ENCODE measurements at regions not wholly inside any gene's neighbourhood (a gene's known extent, or its start where the extent isn't known, plus 50 kb on each side); places are given as distances from the start of the nearest gene placed in this dataset.

DNA sequence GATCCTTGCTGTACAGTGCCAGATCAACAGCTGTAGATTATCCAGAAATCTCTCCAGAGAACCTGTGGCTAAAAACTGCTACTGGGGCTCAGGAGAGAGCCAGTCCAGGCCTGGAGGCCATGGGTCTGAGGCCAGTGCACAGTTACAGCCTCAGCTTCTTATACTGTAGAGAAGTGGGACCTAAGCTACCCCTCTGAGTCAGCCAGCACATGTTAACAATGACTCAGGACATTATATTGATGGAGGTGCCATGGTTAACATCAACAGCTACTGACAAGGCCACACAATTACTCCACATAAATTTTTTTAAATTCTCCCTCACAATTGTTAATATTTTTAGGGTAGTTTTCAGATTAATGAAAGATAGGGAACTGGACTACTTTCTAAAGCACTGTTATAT, 138.5 kb downstream of the RBM26 start:
- DNase-seq (ENCODE audit: low read depth in 2 of 2), result no peak

DNA sequence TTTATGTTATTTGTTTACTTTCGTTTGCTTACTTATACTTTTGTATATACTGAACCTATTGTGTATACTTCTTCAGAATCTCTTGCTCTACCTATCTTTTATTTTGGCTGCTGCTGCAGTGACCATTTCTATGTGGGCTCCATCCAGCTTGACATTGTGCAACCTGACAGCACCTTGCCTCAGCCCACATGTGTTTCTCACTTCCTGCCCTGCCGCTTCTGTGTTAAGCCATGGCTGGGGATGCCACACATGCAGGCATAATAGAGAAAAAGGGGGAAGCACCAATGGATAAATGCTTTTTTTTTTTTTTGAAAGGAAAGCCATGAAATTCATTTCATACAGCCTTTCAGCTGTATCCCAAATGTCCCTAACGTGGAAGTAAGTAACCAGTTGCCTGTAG, 147.6 kb downstream of the RBM26 start:
- no peak for DNase-seq (ENCODE audit: low read depth in 2 of 2)

GRCh38 chr13:79246578-79246949, 159.5 kb downstream of the RBM26 start:
- DNase-seq (ENCODE audit: low read depth in 2 of 2), result no peak

DNA sequence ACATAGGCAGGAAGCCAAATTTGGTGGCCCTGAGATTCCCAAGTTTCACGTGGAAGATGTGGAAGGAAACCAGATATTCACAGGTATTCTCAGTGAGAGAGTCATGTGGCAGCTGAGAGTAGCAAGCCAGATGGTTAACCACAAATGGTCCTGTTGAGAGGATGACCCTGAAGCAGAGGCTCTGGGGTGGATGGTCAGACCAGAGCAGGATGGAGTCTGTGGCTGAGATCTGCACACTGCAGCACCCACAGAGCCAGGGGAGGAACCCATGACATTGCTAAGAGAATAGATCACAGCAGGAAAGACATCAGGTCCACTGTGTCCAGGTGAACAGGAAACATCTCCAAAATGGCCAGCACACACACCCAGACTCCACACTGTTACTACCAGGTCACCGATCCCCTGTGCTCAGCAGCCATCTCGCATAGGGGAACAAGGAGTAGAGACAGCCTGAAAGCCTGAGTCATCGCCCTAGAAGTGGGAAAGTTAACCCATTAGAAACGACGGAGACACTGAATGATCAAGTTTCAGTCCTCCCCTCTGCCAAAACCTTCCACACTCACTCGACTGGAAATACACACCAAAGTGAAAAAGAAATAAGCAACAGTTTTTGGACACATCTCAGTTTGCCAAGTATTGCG, 160.0 kb downstream of the RBM26 start:
- DNase-seq (ENCODE audit: low read depth in 2 of 2), result no peak

GRCh38 chr13:79241697-79242096, 164.4 kb downstream of the RBM26 start:
- no peak for DNase-seq (ENCODE audit: low read depth in 2 of 2)

- no peak for DNase-seq (ENCODE audit: low read depth in 2 of 2)
Observed at GRCh38 chr13:79237981-79238380, 168.1 kb downstream of the RBM26 start.

DNA sequence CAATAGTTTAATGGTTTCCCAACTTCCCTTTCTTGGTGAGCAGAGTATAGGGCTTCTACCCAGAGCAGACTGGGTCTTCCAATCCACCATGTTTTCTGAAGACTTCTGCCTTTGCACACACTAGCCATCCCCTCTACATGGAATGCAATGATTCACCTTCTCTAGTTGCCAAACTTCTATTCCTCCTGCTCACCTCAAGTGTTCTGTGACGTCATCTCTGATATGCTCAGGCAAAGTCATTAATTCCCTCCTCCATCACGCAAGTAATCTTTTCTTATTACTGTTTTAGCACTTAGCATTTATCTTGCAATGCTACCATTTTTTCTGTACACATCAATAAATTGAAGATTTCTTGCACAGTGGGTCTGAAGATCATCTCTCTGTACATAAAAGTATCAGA, 174.2 kb downstream of the RBM26 start:
- DNase-seq (ENCODE audit: low read depth in 2 of 2), result no peak

DNA sequence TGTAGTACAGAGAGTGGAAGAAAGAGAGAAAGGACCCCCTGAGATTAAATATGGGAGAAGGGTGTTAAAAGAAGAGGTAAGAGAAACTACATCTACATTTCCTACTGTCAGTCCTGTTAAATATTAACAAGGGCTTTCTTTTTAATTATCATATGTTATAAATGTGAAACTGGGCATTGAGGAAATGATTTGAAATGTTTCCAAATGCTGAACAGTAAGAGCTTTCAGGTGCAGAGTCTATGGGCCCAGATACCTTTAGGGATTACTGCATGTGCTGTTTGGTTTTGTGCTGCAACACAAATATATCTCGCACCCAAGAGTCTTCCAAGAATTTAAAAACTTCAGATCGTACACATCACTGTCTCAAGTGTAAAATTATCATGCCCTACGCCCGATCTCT, 176.3 kb downstream of the RBM26 start:
- no peak for DNase-seq (ENCODE audit: low read depth in 2 of 2)

GRCh38 chr13:79228972-79229371, 177.1 kb downstream of the RBM26 start:
- no peak for DNase-seq (ENCODE audit: low read depth in 2 of 2)

DNA sequence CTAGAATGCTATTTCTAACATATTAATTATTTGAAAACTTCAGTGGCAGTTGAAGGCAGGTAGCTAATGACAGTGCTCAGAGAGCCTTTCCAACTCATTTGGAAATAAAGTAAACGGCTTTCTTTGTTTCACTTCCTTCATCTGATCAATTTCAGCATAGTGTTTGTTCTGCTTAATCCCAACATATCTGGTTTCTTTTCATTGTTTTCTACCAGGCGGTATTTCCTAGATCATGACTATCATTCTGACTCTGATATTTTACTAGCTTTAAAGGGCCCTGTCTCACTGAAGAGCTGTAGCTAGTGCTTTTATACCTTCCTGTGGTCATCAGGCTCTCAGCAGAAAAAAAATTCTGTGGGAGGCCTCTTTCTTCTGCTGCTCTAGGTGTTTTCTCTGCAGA, 178.6 kb downstream of the RBM26 start:
- no peak for DNase-seq (ENCODE audit: low read depth in 2 of 2)

GRCh38 chr13:79226938-79227337, 179.1 kb downstream of the RBM26 start:
- no peak for DNase-seq (ENCODE audit: low read depth in 2 of 2)

DNA sequence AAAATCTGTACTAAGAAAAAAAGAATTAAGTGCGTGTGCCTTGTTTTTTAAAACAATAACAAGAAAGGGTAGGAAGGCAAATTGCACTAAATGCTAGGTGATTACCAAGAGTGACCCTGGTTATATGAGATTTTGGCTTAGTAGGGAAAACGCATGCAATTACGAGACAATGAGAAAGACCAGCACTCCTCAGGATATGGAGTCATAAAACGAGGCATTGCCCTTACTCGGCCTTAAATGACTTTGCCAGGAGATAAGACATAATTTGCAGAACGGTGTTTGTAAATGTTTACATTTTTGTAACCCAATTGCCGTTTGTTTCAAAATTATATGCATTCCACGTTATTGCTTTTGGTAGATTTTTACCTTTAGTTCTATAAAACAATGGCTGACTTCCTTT, 179.8 kb downstream of the RBM26 start:
- DNase-seq (ENCODE audit: low read depth in 2 of 2), result no peak

GRCh38 chr13:79225487-79226232, 180.4 kb downstream of the RBM26 start:
- no peak for DNase-seq (ENCODE audit: low read depth in 2 of 2)

GRCh38 chr13:79222427-79223205, 183.4 kb downstream of the RBM26 start:
- no peak for DNase-seq (ENCODE audit: low read depth in 2 of 2)

DNA sequence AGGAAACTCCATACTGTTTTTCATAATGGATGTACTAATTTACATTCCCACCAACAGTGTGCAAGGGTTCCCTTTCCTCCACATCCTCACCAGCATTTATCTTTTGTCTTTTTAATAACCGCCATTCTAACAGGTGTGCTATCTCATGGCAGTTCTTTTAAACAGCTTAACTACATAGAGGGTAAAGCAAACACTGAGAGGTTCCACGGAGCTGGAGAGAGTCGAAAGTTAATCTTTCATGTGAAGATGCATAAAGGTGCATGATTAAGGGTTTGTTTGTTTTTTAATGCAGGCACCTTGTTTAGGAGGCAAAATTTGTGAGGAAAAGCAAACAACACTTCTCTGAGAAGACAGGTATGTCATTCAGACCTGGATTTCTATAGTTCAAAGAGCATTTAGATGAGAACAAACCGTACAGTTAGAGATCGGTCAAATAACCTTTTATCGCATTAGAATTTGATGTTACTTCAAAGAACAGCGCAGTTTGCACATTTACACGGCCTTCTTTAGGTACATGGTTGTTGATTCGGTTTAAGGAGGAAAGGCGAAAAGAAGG, 193.9 kb downstream of the RBM26 start:
- no peak for DNase-seq (ENCODE audit: low read depth in 2 of 2)

- no peak for DNase-seq (ENCODE audit: low read depth in 2 of 2)
Observed at GRCh38 chr13:79211377-79211776, 194.7 kb downstream of the RBM26 start.

DNA sequence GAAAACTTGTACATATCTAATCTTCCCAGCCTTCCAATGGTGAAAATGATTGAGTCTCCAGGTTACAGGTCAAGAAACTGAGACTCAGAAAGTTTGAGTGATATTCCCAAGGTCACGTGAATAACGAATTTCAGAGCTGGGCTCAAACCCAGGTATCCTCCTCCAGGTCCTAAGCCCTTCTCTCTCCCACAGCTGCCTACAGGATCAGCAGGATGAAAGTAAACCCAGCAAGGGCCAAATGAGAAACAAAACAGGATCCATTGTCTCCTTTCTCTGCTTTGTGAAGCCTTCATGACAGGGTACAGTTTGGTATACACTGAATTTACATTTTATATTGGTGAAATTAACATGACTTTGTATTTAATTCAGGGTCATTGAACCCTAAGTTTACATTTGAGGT, 208.1 kb downstream of the RBM26 start:
- DNase-seq (ENCODE audit: low read depth in 2 of 2), result no peak

DNA sequence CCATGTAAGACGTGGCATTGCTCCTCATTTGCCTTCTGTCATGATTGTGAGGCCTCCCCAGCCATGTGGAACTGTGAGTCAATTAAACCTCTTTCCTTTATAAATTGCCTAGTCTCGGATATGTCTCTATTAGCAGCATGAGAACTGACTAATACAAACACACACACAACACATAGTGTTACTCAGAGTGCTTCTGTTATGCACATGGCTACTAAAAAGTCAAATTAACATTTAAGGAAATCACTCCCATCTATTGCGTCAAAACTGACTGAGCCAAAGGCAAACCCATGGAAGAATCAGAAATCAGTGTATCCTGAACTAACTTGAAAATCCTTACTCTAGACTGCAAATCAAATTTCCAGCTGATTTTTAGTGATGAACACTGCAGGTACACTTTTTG, 209.2 kb downstream of the RBM26 start:
- no peak for DNase-seq (ENCODE audit: low read depth in 2 of 2)

GRCh38 chr13:79196366-79196765, 209.7 kb downstream of the RBM26 start:
- no peak for DNase-seq (ENCODE audit: low read depth in 2 of 2)

- no peak for DNase-seq (ENCODE audit: low read depth in 2 of 2)
Observed at GRCh38 chr13:79194727-79195126, 211.3 kb downstream of the RBM26 start.

DNA sequence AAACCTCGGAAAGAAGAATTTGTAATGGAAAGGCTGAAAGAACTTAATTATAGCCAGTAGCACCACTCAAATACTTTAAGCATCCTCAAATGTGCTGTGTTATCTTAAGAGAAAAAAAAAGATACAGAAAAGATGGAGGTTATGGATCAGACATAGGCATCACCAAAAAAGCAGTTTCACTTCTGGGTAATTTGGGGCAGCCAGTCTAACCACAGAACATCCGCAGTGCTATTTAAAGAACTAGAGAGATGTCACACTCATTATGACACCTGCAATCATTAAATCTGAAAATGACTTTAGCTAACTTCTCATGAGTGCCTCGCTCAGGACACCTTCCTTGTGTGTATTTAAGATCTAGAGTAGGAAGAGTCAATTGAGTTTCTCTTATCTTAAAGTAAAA, 211.8 kb downstream of the RBM26 start:
- no peak for DNase-seq (ENCODE audit: low read depth in 2 of 2)

DNA sequence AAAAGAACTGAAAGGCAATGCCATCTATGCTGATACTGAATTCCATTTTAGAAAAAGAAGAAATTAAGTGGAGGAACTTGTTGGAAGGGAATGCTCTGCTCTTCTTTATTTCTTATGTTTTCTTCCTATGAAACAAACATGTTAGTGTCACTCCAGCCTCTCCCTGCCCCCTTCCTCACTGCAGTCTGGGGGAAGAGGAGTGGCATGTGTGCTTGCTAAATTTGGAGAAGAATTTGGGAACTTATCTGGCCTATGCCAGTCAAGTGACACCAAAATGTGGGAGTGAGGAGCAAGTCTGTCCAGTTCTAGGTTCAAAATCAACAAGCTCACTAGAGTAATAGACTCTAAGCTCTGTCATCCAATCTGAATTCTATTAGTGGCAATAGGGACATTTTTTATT, 214.6 kb downstream of the RBM26 start:
- DNase-seq (ENCODE audit: low read depth in 2 of 2), result no peak

DNA sequence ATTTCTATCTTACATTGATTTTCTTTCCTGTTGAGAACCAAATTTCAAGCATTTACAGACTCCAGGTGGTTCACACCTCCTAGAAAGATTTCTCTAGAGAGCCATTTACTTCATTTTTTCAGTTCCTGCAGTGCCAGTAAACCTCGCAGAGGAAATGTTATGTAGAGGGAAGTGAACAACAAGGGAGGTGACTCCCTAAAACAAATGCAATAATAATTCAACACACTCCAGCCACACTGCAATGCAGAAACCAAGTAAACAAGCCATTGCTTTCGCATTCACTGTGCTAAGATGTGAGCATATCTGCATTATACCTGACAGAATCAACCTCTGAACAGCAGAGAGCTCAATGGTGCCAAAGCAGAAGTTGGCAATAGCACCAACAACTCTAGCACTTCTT, 215.1 kb downstream of the RBM26 start:
- no peak for DNase-seq (ENCODE audit: low read depth in 2 of 2)

Measured in stimulated activated CD4-positive, alpha-beta T cell treated with anti-CD3 and anti-CD28 coated beads, Interleukin-1b, Interleukin-23, amount 100 ng/mL, for 4 hours (primary cell).